GM12878 (cell line): ENCODE measurements at regions not wholly inside any gene's neighbourhood (a gene's known extent, or its start where the extent isn't known, plus 50 kb on each side); places are given as distances from the start of the nearest gene placed in this dataset.

ENCODE experiments used
- ATAC-seq: fragments of 200-7000 bp; cut with Tn5 transposase; 3 replicates; pipeline ENCODE4 v1.9.1; 2020; ENCODE audit warnings: mild to moderate bottlenecking, moderate library complexity
- BruUV-seq: library from RNA; stranded (reverse); fragments of 400-500 nt; replicated peaks from 2 replicates; lab custom pipeline; 2021; lab: Mats Ljungman, UMichigan
- CTCF ChIA-PET: fragments of 300-600 bp; sonication (Branson Sonifier 250); formaldehyde crosslinking; extraction: SDS; loops from one replicate; lab custom pipeline; 2021; ENCODE audit warnings: inconsistent platforms; lab: Yijun Ruan, JAX
- POLR2A ChIA-PET: fragments of 350-600 bp; formaldehyde crosslinking; extraction: SDS; loops from one replicate; lab custom pipeline; 2021; ENCODE audit warnings: inconsistent platforms; lab: Charles Lee
- RAD21 ChIA-PET: fragments of 300-600 bp; sonication (Branson Sonifier 250); formaldehyde crosslinking; loops from one replicate; lab custom pipeline; 2023; ENCODE audit warnings: antibody characterized with exemption; ENCODE audit not compliant: unreplicated experiment; lab: Charles Lee
- SMC1A ChIA-PET: fragments of 300-600 bp; sonication (Branson Sonifier 250); formaldehyde crosslinking; loops from one replicate; lab custom pipeline; 2023; ENCODE audit not compliant: unreplicated experiment, uncharacterized antibody; lab: Charles Lee
- DNase-seq: peaks from one replicate; pipeline ENCODE4 v3.0.0-alpha.2; 2011; ENCODE audit warnings: low read depth, low spot score
- FAIRE-seq: peaks from 3 replicates; lab custom pipeline; 2011; peaks lifted over from hg19 to GRCh38; lab: Jason Lieb, UNC
- H2AFZ ChIP-seq: 2 replicates; pipeline ENCODE4 v1.6.0; 2011; ENCODE audit warnings: low read depth, low read length, control low read depth; ENCODE audit not compliant: control insufficient read depth
- H3K27ac ChIP-seq: 2 replicates; pipeline ENCODE4 v1.5.1; 2011; ENCODE audit warnings: control low read depth; ENCODE audit not compliant: control insufficient read depth, insufficient read depth
- H3K27me3 ChIP-seq, 2 experiments: replicated peaks in 1 of 2; 2 replicates each; pipeline versions ENCODE4 v1.6.0 to v1.6.1; 2011; ENCODE audit warnings: low read length in 1 of 2; ENCODE audit not compliant: control insufficient read depth in 2 of 2, insufficient read depth in 2 of 2
- H3K36me3 ChIP-seq, 2 experiments: 2 replicates each; pipeline ENCODE4 v1.5.1; 2011; ENCODE audit warnings: low read length in 1 of 2; ENCODE audit not compliant: control insufficient read depth in 2 of 2, insufficient read depth in 2 of 2
- H3K4me1 ChIP-seq: 2 replicates; pipeline ENCODE4 v1.6.1; 2011; ENCODE audit warnings: mild to moderate bottlenecking, low read length, moderate library complexity, mixed read lengths; ENCODE audit not compliant: control insufficient read depth, insufficient read depth
- H3K4me2 ChIP-seq: 2 replicates; pipeline ENCODE4 v1.6.0; 2011; ENCODE audit warnings: control low read depth; ENCODE audit not compliant: control insufficient read depth, insufficient read depth
- H3K4me3 ChIP-seq: fragments of 200-600 bp; sonication (generic); 2 replicates; pipeline ENCODE4 v1.5.1; 2016
- H3K79me2 ChIP-seq: 2 replicates; pipeline ENCODE4 v1.6.0; 2011; ENCODE audit warnings: low read length; ENCODE audit not compliant: control insufficient read depth, insufficient read depth
- H3K9ac ChIP-seq: 2 replicates; pipeline ENCODE4 v1.8.0; 2011; ENCODE audit warnings: low read length, control low read depth, mixed read lengths; ENCODE audit not compliant: control insufficient read depth, insufficient read depth
- H3K9me3 ChIP-seq: replicated peaks from 3 replicates; pipeline ENCODE4 v1.5.1; 2011; ENCODE audit warnings: mild to moderate bottlenecking, low read length; ENCODE audit not compliant: control insufficient read depth, insufficient read depth
- H4K20me1 ChIP-seq: 2 replicates; pipeline ENCODE4 v1.6.0; 2011; ENCODE audit not compliant: control insufficient read depth, insufficient read depth
- CHD1 ChIP-seq: IDR thresholded peaks from 2 replicates; pipeline ENCODE4 v1.6.1; 2012; ENCODE audit warnings: low read depth, low read length, improper control_type of control experiment
- EP300 ChIP-seq, 2 experiments: fragments of 150-350 bp in 1 of 2; IDR thresholded peaks; 2 replicates each; pipeline ENCODE4 v1.6.1; 2011 to 2012; ENCODE audit warnings: low read depth in 2 of 2, low read length in 2 of 2, borderline replicate concordance in 1 of 2, improper control_type of control experiment in 1 of 2, inconsistent platforms in 1 of 2; ENCODE audit not compliant: control insufficient read depth in 1 of 2
- MYB ChIP-seq: fragments of 150-350 bp; IDR thresholded peaks from 2 replicates; pipeline ENCODE4 v1.6.1; 2014; ENCODE audit warnings: mild to moderate bottlenecking, low read depth, low read length, borderline replicate concordance
- NFXL1 ChIP-seq: fragments of 450-650 bp; IDR thresholded peaks from 2 replicates; pipeline ENCODE4 v1.6.1; 2017; ENCODE audit warnings: antibody characterized with exemption, mild to moderate bottlenecking, borderline replicate concordance
- NR2F1 ChIP-seq: fragments of 450-650 bp; conservative IDR thresholded peaks from 2 replicates; pipeline ENCODE4 v1.6.1; 2017; ENCODE audit warnings: mild to moderate bottlenecking
- PAX5 ChIP-seq: IDR thresholded peaks from 2 replicates; pipeline ENCODE4 v1.6.1; 2011; ENCODE audit warnings: low read depth, low read length, borderline replicate concordance
- SREBF1 ChIP-seq: IDR thresholded peaks from 2 replicates; pipeline ENCODE4 v1.6.1; 2012; ENCODE audit warnings: mild to moderate bottlenecking, low read length
- STAT1 ChIP-seq: fragments of 450-650 bp; conservative IDR thresholded peaks from 2 replicates; pipeline ENCODE4 v1.6.1; 2014; ENCODE audit warnings: antibody characterized with exemption, mild to moderate bottlenecking
- SUPT20H ChIP-seq: IDR thresholded peaks from 2 replicates; pipeline ENCODE4 v1.6.1; 2011; ENCODE audit warnings: low read depth, mild to moderate bottlenecking, low read length, moderate library complexity, borderline replicate concordance; ENCODE audit not compliant: control insufficient read depth
- SUZ12 ChIP-seq: fragments of 200-600 bp; sonication (generic); IDR thresholded peaks from one replicate; pipeline ENCODE4 v1.6.1; 2018; ENCODE audit warnings: antibody characterized with exemption, mild to moderate bottlenecking; ENCODE audit not compliant: unreplicated experiment
- TCF7 ChIP-seq: IDR thresholded peaks from 2 replicates; pipeline ENCODE4 v1.6.1; 2014; ENCODE audit warnings: antibody characterized with exemption, borderline replicate concordance
- ZNF384 ChIP-seq: IDR thresholded peaks from 2 replicates; pipeline ENCODE4 v1.6.1; 2012; ENCODE audit warnings: low read depth, mild to moderate bottlenecking, low read length, improper control_type of control experiment, borderline replicate concordance
- ZZZ3 ChIP-seq: IDR thresholded peaks from 2 replicates; pipeline ENCODE4 v1.6.1; 2011; ENCODE audit warnings: low read depth; ENCODE audit not compliant: control insufficient read depth, insufficient read length
- WGBS: methylation state at CpG from one replicate; pipeline ENCODE4 v1.1.6; 2016; ENCODE audit warnings: low lambda C conversion rate; ENCODE audit not compliant: insufficient replicate concordance, insufficient coverage; ENCODE audit errors: missing lambda C conversion rate; 5-methylcytosine and 5-hydroxymethylcytosine counted together
- in situ Hi-C: fragments of 300-500 bp; cut with MboI; formaldehyde crosslinking; loops from 9 replicates; pipeline ENCODE4 v1.14.3; 2018; ENCODE audit warnings: mixed read lengths
- intact Hi-C: fragments of 100-400 bp; cut with micrococcal nuclease; formaldehyde crosslinking; loops from one replicate; pipeline ENCODE4 v1.14.2; 2022; ENCODE audit not compliant: unreplicated experiment
- TF ChIP-seq, protein P1 (sequence below): IDR thresholded peaks from 2 replicates; pipeline ENCODE4 v1.6.1; 2011; ENCODE audit warnings: low read depth, mild to moderate bottlenecking, low read length, moderate library complexity, borderline replicate concordance; ENCODE audit errors: extremely low read depth
- TF ChIP-seq, protein P2 (sequence below): IDR thresholded peaks from 2 replicates; pipeline ENCODE4 v1.6.1; 2011; ENCODE audit warnings: low read depth, low read length, improper control_type of control experiment, borderline replicate concordance

DNA sequence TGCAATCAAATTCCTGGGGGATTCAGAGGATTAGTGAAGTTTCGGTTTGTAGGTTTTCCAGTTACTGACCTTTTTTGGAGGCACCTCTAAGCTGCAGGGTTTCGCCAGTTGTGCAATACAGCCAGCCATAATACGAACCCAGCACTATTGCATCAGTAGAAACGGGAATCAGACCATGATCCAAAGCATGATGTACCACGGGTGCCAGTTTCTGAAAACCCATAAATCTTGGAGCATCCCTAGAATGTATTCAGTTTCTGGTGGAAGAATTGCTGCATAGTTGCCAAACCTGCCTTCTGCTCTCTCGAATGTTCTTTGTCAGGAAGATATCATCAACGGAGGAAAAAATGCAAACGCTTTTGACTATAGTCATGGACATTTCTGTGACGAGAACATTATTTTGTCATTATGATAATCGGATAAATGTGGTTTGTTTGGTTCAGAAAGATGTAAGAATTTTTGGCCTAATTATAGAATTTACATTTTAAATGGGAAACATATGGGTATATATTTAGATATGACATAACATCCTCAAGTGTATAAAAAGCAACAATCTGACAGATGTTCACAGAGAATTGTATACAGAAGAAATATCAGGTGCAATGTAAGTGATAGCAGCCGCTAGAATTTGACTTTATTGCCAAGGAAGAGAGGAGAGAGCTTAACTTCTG is 186.2 kb upstream of the PRKCQ start:
- Histone ChIP-seq H3K4me2 (no peak overlapping the region), H3K9me3 (peaks cover 6% of the 10 kb centered on the region; the same call in 2 of the 3 replicates), H3K27me3 (peaks cover 0 to 2% of the 10 kb centered on the region in 2 experiments; a peak in 1 of 4 replicates), H3K4me1 (peaks cover 3% of the 10 kb centered on the region; the same call in 1 of the 2 replicates), H3K79me2 (no peaks in the 10 kb centered on the region), H3K27ac (no peak overlapping the region), H3K9ac (no peak overlapping the region), H4K20me1 (no peaks in the 10 kb centered on the region), H3K4me3 (no peak overlapping the region), H2AFZ (no peak overlapping the region), H3K36me3 (no peaks in the 10 kb centered on the region)
- intact Hi-C loops, result no loop called here
- ChIA-PET SMC1A (no interaction called here), CTCF (no interaction called here), RAD21 (no interaction called here), POLR2A (no interaction called here)
- in situ Hi-C loops, result no loop called here
- FAIRE-seq, result peak; percentile 64
- no TSS peak for BruUV-seq
- ATAC-seq, result no peak
- no peak for DNase-seq
- no peak for TF ChIP-seq ZZZ3
- no peak for TF ChIP-seq SREBF1
- TF ChIP-seq TCF7, result no peak
- WGBS, result 37% methylated on average over 11 of the region's 11 CpGs

DNA sequence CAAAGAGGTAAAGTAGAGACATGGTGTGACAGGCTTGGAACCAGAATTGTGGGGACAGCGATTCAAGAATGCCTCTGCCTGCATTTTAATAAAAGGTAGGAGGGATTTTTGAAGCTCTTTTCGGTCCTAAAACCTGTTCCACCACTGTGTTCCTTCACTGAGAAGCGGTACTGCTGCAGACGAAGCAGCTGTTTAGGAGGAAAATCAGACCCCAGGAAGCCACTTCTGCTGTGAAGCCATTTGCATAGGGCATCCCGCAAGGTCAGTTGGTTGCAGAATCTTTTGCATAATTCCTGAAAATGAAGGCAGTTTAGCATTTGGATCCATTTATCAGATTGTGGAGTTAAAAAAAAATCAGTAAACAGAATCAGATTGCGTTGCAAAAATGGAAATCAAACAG is 183.3 kb upstream of the PRKCQ start:
- DNase-seq (no peak), ATAC-seq (no peak), FAIRE-seq (no peak)
- 16% methylated on average over 6 of the region's 6 CpGs for whole genome bisulfite sequencing
- Histone ChIP-seq H3K79me2 (no peaks in the 10 kb centered on the region), H3K4me3 (no peak overlapping the region), H3K27ac (no peak overlapping the region), H3K4me2 (no peak overlapping the region), H3K4me1 (no peaks in the 10 kb centered on the region), H4K20me1 (no peaks in the 10 kb centered on the region), H2AFZ (no peak overlapping the region), H3K36me3 (no peaks in the 10 kb centered on the region), H3K27me3 (peaks cover 0 to 6% of the 10 kb centered on the region in 2 experiments; a peak in 1 of 4 replicates), H3K9me3 (no peaks in the 10 kb centered on the region; the same call in 2 of the 3 replicates), H3K9ac (no peak overlapping the region)
- in situ Hi-C loops (no loop called here), intact Hi-C loops (no loop called here)
- no TSS peak for BruUV-seq
- RAD21 ChIA-PET, result no interaction called here
- POLR2A ChIA-PET, result no interaction called here
- SMC1A ChIA-PET, result no interaction called here
- CTCF ChIA-PET, result no interaction called here
- TF ChIP-seq NFXL1 (no peak), SUPT20H (no peak), CHD1 (no peak), STAT1 (no peak), PAX5 (no peak), SUZ12 (no peak), EP300 (IDR thresholded peaks at IDR 0.05; ENCODE audit: borderline replicate concordance in 1 of 2, control insufficient read depth in 1 of 2, low read depth in 2 of 2, low read length in 2 of 2) (no peak), ZNF384 (no peak), NR2F1 (no peak), MYB (no peak)
- TF ChIP-seq, protein P1, sequence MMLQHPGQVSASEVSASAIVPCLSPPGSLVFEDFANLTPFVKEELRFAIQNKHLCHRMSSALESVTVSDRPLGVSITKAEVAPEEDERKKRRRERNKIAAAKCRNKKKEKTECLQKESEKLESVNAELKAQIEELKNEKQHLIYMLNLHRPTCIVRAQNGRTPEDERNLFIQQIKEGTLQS, result no peak
- TF ChIP-seq, protein P2, sequence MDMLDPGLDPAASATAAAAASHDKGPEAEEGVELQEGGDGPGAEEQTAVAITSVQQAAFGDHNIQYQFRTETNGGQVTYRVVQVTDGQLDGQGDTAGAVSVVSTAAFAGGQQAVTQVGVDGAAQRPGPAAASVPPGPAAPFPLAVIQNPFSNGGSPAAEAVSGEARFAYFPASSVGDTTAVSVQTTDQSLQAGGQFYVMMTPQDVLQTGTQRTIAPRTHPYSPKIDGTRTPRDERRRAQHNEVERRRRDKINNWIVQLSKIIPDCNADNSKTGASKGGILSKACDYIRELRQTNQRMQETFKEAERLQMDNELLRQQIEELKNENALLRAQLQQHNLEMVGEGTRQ, result no peak
